ENCODE measurements at regions not wholly inside any gene's neighbourhood (a gene's known extent, or its start where the extent isn't known, plus 50 kb on each side); places are given as distances from the start of the nearest gene placed in this dataset.

- TF ChIP-seq ZNF57 (CRISPR knock-in tag; IDR thresholded peaks at IDR 0.05): no peak
- TF ChIP-seq EZH2 (IDR thresholded peaks at IDR 0.05; ENCODE audit: borderline replicate concordance, low read depth, low read length): no peak
- TF ChIP-seq, protein P1, sequence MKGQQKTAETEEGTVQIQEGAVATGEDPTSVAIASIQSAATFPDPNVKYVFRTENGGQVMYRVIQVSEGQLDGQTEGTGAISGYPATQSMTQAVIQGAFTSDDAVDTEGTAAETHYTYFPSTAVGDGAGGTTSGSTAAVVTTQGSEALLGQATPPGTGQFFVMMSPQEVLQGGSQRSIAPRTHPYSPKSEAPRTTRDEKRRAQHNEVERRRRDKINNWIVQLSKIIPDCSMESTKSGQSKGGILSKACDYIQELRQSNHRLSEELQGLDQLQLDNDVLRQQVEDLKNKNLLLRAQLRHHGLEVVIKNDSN (CRISPR knock-in tag; IDR thresholded peaks at IDR 0.05): no peak
Measured at GRCh38 chr21:18772404-18772803, 368.8 kb upstream of the TMPRSS15 start.

Data from K562 (cell line).